ENCODE measurements at regions not wholly inside any gene's neighbourhood (a gene's known extent, or its start where the extent isn't known, plus 50 kb on each side); places are given as distances from the start of the nearest gene placed in this dataset.

GRCh38 chr22:26732284-26732683 lies 74.9 kb downstream of the MIAT start:
- DNase-seq: no peak

GRCh38 chr22:26734339-26735018 lies 77.1 kb downstream of the MIAT start:
- DNase-seq: no peak

GRCh38 chr22:26735019-26735409 lies 77.6 kb downstream of the MIAT start:
- DNase-seq: no peak

DNA sequence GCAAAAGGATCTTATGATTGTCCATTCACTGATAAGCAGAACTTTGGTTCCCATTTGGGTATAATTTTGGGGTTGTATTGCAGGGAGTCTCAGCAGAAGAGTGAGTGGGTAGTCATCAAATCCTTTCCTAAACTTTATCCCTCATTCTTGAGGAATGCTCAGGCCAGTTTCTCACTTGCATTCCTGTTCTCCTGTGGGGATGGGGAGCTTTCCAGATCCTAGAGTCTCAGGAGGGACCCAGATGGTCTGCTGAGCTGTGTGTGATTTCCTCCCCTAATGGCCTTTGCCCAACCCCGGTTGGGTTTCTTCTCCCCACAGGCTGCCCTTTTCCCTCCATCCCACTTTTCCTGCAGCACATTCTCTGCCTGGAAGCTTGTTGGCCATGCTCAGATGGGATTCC lies 79.9 kb downstream of the MIAT start:
- no peak for DNase-seq

DNA sequence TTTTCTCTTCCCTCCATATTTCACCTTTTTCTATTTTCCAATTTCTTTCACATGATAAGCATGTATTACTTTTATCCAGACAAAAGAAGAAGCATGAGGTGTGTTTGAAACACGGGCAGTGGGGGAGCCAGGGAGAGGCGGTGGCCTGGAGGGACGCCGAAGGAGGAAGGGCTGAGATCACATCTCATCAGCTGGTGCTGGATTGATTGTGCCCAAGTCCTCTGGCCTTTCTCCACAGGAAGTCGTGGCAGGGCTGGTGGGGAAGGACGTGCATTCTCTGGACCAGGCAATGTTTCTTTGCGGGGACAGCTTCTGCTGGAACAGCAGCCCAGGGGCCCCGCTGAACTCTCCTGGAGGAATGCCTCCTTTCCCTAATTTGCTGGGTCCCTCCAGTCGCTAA lies 82.9 kb downstream of the MIAT start:
- no peak for DNase-seq

GRCh38 chr22:26743149-26743548 lies 85.8 kb downstream of the MIAT start:
- no peak for DNase-seq

- DNase-seq: no peak
Measured at GRCh38 chr22:26744892-26745808, 87.8 kb downstream of the MIAT start.

DNA sequence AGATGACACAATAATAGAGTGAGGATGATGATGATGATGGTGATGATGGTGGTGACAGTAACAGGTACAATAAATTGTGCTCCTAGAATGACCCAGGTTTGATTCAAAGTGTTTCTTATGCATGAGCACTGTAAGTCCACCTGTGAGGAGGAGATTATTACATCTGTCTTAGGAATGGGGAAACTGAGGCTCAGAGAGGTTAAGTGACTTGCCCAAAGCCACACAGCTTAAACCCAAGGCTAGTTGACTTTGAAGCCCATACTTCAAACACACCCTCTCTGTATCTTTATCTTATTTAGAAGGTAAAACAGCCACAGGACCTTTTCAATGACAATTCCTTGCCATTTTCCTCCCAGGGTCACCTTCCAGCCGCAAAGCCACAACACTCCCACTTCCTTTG lies 88.9 kb downstream of the MIAT start:
- no peak for DNase-seq

DNA sequence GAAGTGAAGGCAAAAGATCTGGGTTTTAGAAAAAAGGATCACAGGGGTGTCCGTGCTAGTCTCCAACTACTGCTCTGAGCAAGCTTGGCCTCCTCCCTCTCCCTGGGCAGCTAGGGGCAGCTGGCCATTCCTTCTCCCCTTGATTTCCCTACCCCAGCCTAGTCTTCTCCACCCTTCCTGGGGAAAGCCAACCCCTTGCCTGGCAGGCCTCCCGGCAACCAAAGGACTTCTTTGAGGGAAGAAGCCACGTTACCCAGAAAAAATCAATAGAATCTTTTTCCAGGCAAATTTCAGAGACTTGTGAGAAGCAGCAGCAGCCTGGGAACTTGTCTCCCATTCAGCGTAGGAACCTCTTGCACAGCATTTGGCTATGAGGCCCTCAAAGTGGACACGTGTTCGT lies 91.5 kb downstream of the MIAT start:
- DNase-seq: no peak

DNA sequence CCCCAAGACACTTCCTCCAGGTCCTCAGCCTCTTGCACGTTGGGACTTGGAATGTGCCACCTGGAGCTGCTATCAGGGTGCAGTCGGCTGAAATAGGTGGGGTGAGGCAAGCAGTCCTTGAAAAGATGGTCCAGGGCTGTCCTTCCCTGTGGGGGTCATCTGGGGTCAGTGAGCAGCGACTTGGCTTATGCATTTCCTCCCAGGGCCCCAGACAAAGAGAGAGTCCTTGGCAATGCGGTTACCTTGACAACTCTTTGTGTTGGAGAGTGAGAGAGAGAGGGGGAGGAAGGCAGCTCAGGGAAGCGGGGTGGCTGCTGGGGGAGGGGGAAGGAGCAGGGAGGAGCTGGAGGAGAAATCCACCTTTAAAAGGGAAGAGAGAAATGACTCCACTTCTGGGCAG lies 93.8 kb downstream of the MIAT start:
- DNase-seq: no peak

DNA sequence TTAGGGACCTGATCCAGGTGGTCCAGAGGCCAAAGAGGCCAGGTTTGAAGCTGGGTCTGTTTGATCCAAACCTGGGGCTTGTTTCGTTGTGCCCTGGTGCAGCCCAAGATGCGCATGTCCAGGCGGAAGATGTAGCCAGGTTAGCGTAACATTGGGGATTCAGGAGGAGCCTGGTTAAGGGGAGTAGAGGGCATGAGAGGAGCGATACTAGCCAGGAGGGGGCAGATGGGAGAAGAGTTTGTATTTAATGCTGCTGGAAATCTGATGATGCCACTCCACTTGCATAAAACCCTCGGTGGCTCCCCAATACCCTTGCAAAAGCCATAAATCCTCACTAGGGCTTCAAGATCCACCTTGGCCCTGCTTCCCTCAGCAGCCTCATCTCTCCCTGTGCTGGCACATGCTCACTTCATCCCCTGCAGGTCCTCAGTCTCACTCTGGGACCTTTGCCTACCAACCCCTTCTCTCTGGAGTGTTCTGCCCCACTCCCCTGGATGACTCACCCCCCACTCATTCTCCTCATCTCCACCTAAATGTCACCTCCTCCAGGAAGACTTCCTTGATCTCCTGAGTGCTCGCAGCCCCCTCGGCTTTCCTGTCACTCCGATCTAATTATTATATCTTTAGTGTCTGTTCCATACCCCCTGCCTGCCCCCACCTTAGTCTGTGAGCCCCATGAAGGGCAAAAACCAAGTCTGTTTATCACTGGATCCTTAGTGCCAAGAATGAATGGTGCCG lies 95.9 kb downstream of the MIAT start:
- DNase-seq: no peak

DNA sequence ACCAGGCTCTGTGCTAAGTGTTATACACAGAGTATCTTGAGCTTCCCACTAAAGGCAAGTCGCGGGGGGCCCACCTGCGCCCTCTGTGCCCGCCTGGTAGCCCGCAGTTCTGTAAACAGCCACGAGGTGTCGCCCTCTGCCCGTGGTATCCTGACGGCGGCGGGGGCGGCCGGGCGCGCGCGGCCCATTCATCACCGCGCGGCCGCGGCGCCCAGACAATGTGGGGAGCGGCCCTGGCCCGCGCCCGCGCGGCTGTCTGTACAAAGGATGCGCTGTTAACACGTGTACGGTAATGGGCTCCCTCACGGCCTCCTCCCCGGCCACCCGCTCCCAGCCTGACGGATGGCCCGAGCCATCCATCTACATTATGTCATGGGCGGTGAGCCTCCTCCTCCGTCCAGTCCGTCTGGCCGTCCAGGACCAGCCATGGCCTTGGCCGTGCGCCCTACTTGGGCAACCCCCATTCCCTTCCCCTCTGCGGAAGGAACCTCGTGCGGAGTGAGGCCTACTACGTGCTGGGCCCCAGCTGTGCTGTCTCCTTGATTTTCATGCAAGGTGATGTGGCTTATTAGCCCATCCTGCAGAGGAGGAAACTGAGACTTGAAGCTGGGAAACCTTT lies 99.4 kb downstream of the MIAT start:
- DNase-seq: no peak

GRCh38 chr22:26757496-26757895 lies 100.1 kb downstream of the MIAT start:
- DNase-seq: no peak

DNA sequence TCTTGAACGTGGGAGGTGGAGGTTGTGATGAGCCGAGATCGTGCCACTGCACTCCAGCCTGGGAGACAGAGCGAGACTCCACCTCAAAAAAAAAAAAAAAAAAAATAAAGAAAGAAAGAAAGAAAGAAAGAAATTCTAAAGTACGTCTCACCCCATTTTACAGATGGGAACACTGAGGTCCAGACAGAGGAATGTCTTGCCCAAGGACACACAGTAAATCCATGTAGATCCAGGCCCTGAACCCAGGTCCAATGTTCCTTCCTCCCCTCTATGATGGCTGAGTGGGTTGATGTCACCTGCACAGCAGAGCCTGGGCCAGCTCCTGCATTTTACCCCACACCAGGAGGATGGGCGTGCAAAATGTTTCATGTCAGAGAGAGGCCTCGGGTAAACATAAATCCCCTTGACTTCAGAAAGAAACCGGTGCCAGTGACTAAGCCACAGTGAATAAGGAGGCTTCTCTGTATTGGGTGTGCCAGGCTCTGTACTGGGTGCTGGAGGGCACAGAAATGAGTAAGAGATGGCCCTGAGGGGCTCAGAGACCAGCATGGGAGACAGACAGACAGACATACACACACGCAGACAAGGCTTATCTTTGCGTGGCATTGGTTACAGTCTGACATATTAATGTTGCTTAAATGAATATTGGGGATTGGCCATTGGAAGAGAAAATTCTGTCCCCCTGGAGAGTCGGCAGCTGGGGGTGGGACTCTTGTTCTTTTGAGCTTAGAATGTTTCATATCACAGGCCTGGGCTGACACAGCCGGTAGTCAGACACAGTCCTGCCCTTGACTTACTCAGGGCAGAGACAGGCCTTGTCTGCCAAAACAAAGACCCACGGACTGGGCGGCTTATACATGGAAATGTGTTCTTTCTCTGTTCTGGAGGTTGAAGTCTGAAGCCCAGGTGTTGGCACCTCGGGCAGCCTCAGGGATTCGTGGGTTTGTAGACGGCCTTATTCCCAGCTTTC lies 105.4 kb downstream of the MIAT start:
- DNase-seq: no peak

- peak; percentile 20 for DNase-seq
Measured at GRCh38 chr22:26763633-26764361, 106.4 kb downstream of the MIAT start.

GRCh38 chr22:26766510-26767350 lies 109.3 kb downstream of the MIAT start:
- DNase-seq: no peak

GRCh38 chr22:26767351-26768155 lies 110.2 kb downstream of the MIAT start:
- no peak for DNase-seq

- no peak for DNase-seq
Measured at GRCh38 chr22:26768156-26768515, 110.7 kb downstream of the MIAT start.

- no peak for DNase-seq
Measured at GRCh38 chr22:26768952-26769351, 111.6 kb downstream of the MIAT start.

- no peak for DNase-seq
Measured at GRCh38 chr22:26769663-26770062, 112.3 kb downstream of the MIAT start.
